Colon (tissue), 2 donors: ENCODE measurements at regions not wholly inside any gene's neighbourhood (a gene's known extent, or its start where the extent isn't known, plus 50 kb on each side); places are given as distances from the start of the nearest gene placed in this dataset.

Experiments
- FAIRE-seq: peaks from 2 replicates; lab custom pipeline; 2012; peaks lifted over from hg19 to GRCh38; lab: Jason Lieb, UNC
- donor health status: control.
- donor health status: control.

GRCh38 chr7:52021343-52021742 lies 704.7 kb upstream of the COBL start:
- FAIRE-seq: no peak

- no peak for FAIRE-seq
These were observed 702.1 kb upstream of the COBL start for GRCh38 chr7:52018680-52019054.

GRCh38 chr7:52017802-52018679 lies 701.4 kb upstream of the COBL start:
- no peak for FAIRE-seq

- no peak for FAIRE-seq
These were observed 692.6 kb upstream of the COBL start for GRCh38 chr7:52009181-52009580.

GRCh38 chr7:52006674-52007073 lies 690.1 kb upstream of the COBL start:
- no peak for FAIRE-seq

- no peak for FAIRE-seq
These were observed 689.0 kb upstream of the COBL start for GRCh38 chr7:52005613-52006012.

- FAIRE-seq: no peak
These were observed 679.1 kb upstream of the COBL start for GRCh38 chr7:51995596-51996179.

- FAIRE-seq: no peak
These were observed 666.0 kb upstream of the COBL start for GRCh38 chr7:51982653-51983052.

- no peak for FAIRE-seq
These were observed 664.2 kb upstream of the COBL start for GRCh38 chr7:51980812-51981211.

GRCh38 chr7:51980313-51980712 lies 663.7 kb upstream of the COBL start:
- FAIRE-seq: no peak

GRCh38 chr7:51977913-51978312 lies 661.3 kb upstream of the COBL start:
- FAIRE-seq: peak; percentile 97

GRCh38 chr7:51973939-51974338 lies 657.3 kb upstream of the COBL start:
- no peak for FAIRE-seq

GRCh38 chr7:51973071-51973470 lies 656.5 kb upstream of the COBL start:
- no peak for FAIRE-seq

- FAIRE-seq: no peak
These were observed 654.5 kb upstream of the COBL start for GRCh38 chr7:51970961-51971665.

GRCh38 chr7:51968461-51968860 lies 651.9 kb upstream of the COBL start:
- no peak for FAIRE-seq

GRCh38 chr7:51965454-51965853 lies 648.8 kb upstream of the COBL start:
- FAIRE-seq: no peak

- FAIRE-seq: no peak
These were observed 645.2 kb upstream of the COBL start for GRCh38 chr7:51961804-51962203.

GRCh38 chr7:51950813-51951212 lies 634.2 kb upstream of the COBL start:
- no peak for FAIRE-seq

GRCh38 chr7:51949726-51950644 lies 633.4 kb upstream of the COBL start:
- FAIRE-seq: no peak

GRCh38 chr7:51930834-51931233 lies 614.2 kb upstream of the COBL start:
- no peak for FAIRE-seq

- no peak for FAIRE-seq
These were observed 613.2 kb upstream of the COBL start for GRCh38 chr7:51929818-51930217.

GRCh38 chr7:51927738-51928137 lies 611.1 kb upstream of the COBL start:
- no peak for FAIRE-seq
